ENCODE measurements at regions not wholly inside any gene's neighbourhood (a gene's known extent, or its start where the extent isn't known, plus 50 kb on each side); places are given as distances from the start of the nearest gene placed in this dataset.
"Not testable (repeated sequence)": the region's sequence is repeated elsewhere in the genome, so short reads cannot be mapped to it uniquely, and the experiment has no call there.

DNA sequence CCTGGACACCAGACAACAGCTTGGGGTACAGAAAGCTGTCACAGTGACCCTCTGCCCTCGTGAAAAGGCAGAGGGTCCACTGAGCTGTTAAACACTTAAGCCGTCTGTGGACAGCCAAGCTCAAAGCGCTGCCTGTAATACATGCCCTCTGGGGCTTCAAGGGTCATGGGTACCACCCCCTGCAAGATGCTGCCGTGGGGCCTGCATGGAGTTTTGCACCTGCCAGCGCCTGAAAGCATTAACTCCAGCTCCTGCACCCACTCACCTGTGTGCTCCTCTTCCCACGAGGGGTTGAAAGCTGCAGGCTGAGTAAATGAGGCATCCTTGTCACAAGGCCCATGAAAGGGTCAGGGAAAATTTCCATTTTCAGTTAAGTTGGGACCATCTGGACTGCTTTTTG lies 70.6 kb upstream of the PHLPP1 start:
- Histone ChIP-seq H3K27ac (ENCODE audit: low read depth, low read length) (no peak overlapping the region), H3K79me2 (ENCODE audit: insufficient read depth, low read length) (no peaks in the 10 kb centered on the region), H3K36me3 (ENCODE audit: insufficient read depth, low read length) (no peaks in the 10 kb centered on the region), H3K4me3 (ENCODE audit: insufficient read depth, low read length) (no peak overlapping the region), H3K4me1 (ENCODE audit: insufficient read depth, low read length) (no peaks in the 10 kb centered on the region), H3K27me3 (ENCODE audit: insufficient read depth, low read length) (peaks cover 7% of the 10 kb centered on the region), H2AFZ (ENCODE audit: low read length) (no peak overlapping the region), H3K9me3 (ENCODE audit: low read depth, low read length) (no peaks in the 10 kb centered on the region), H4K20me1 (ENCODE audit: insufficient read depth, low read length) (no peaks in the 10 kb centered on the region), H3K4me2 (ENCODE audit: insufficient read depth, low read length) (no peak overlapping the region)
- TF ChIP-seq, protein P1, sequence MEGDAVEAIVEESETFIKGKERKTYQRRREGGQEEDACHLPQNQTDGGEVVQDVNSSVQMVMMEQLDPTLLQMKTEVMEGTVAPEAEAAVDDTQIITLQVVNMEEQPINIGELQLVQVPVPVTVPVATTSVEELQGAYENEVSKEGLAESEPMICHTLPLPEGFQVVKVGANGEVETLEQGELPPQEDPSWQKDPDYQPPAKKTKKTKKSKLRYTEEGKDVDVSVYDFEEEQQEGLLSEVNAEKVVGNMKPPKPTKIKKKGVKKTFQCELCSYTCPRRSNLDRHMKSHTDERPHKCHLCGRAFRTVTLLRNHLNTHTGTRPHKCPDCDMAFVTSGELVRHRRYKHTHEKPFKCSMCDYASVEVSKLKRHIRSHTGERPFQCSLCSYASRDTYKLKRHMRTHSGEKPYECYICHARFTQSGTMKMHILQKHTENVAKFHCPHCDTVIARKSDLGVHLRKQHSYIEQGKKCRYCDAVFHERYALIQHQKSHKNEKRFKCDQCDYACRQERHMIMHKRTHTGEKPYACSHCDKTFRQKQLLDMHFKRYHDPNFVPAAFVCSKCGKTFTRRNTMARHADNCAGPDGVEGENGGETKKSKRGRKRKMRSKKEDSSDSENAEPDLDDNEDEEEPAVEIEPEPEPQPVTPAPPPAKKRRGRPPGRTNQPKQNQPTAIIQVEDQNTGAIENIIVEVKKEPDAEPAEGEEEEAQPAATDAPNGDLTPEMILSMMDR (IDR thresholded peaks at IDR 0.05; ENCODE audit: extremely low read depth, low read depth, low read length), result no peak
- no peak for DNase-seq (ENCODE audit: insufficient read length, low spot score, missing footprints)

DNA sequence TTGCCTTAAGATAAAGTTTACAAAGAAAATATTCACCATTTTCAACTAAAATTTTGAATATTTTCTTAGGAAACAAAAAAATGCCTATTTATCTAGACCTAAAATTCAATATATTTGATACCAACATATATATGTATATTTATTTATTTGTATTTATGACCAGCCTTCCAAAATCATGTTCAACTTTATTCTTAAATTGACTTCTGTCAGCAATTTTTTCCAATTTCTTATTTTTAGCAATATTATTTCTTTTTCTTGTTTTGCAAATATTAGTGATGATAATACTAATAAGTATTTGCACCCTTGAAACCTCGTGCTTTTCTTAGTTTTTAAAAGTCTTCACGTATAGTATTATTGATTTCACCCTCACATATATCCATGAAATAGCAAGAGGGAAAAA lies 68.2 kb upstream of the PHLPP1 start:
- H3K9me3 ChIP-seq (ENCODE audit: low read depth, low read length), result no peaks in the 10 kb centered on the region
- TF ChIP-seq, protein P1 (IDR thresholded peaks at IDR 0.05; ENCODE audit: extremely low read depth, low read depth, low read length), result no peak
- no peaks in the 10 kb centered on the region for H3K79me2 ChIP-seq (ENCODE audit: insufficient read depth, low read length)

GRCh38 chr18:62648045-62648678 lies 67.2 kb upstream of the PHLPP1 start:
- H3K79me2 ChIP-seq (ENCODE audit: insufficient read depth, low read length), result no peaks in the 10 kb centered on the region
- H4K20me1 ChIP-seq (ENCODE audit: insufficient read depth, low read length), result no peaks in the 10 kb centered on the region
- H3K4me3 ChIP-seq (ENCODE audit: insufficient read depth, low read length), result no peak overlapping the region
- H3K36me3 ChIP-seq (ENCODE audit: insufficient read depth, low read length), result no peaks in the 10 kb centered on the region
- DNase-seq (ENCODE audit: insufficient read length, low spot score, missing footprints), result no peak
- no peak overlapping the region for H3K27ac ChIP-seq (ENCODE audit: low read depth, low read length)
- H3K4me1 ChIP-seq (ENCODE audit: insufficient read depth, low read length), result peaks cover 3% of the 10 kb centered on the region
- no peaks in the 10 kb centered on the region for H3K9me3 ChIP-seq (ENCODE audit: low read depth, low read length)
- no peak overlapping the region for H3K4me2 ChIP-seq (ENCODE audit: insufficient read depth, low read length)
- H2AFZ ChIP-seq (ENCODE audit: low read length), result no peak overlapping the region
- TF ChIP-seq, protein P1 (IDR thresholded peaks at IDR 0.05; ENCODE audit: extremely low read depth, low read depth, low read length), result no peak
- peaks cover 7% of the 10 kb centered on the region for H3K27me3 ChIP-seq (ENCODE audit: insufficient read depth, low read length)

More for the DNA sequence above, 68.2 kb upstream of the PHLPP1 start:
- Histone ChIP-seq H3K27me3 (ENCODE audit: insufficient read depth, low read length) (peaks cover 6% of the 10 kb centered on the region), H2AFZ (ENCODE audit: low read length) (no peak overlapping the region), H3K27ac (ENCODE audit: low read depth, low read length) (no peak overlapping the region), H3K4me3 (ENCODE audit: insufficient read depth, low read length) (no peak overlapping the region), H3K4me2 (ENCODE audit: insufficient read depth, low read length) (no peak overlapping the region), H4K20me1 (ENCODE audit: insufficient read depth, low read length) (no peaks in the 10 kb centered on the region), H3K36me3 (ENCODE audit: insufficient read depth, low read length) (no peaks in the 10 kb centered on the region), H3K4me1 (ENCODE audit: insufficient read depth, low read length) (peaks cover 3% of the 10 kb centered on the region)
- no peak for DNase-seq (ENCODE audit: insufficient read length, low spot score, missing footprints)

- Histone ChIP-seq H3K9me3 (ENCODE audit: low read depth, low read length) (no peaks in the 10 kb centered on the region), H3K79me2 (ENCODE audit: insufficient read depth, low read length) (no peaks in the 10 kb centered on the region), H3K27me3 (ENCODE audit: insufficient read depth, low read length) (peaks cover 13% of the 10 kb centered on the region), H2AFZ (ENCODE audit: low read length) (peak overlapping the region; percentile 70), H3K4me1 (ENCODE audit: insufficient read depth, low read length) (peaks cover 3% of the 10 kb centered on the region), H3K4me2 (ENCODE audit: insufficient read depth, low read length) (peak overlapping the region; percentile 56), H3K4me3 (ENCODE audit: insufficient read depth, low read length) (no peak overlapping the region), H3K36me3 (ENCODE audit: insufficient read depth, low read length) (no peaks in the 10 kb centered on the region), H4K20me1 (ENCODE audit: insufficient read depth, low read length) (no peaks in the 10 kb centered on the region), H3K27ac (ENCODE audit: low read depth, low read length) (no peak overlapping the region)
- TF ChIP-seq, protein P1 (IDR thresholded peaks at IDR 0.05; ENCODE audit: extremely low read depth, low read depth, low read length), result no peak
- DNase-seq (ENCODE audit: insufficient read length, low spot score, missing footprints), result no peak
These were observed 63.9 kb upstream of the PHLPP1 start for GRCh38 chr18:62651276-62652056.

GRCh38 chr18:62652057-62652629 lies 63.2 kb upstream of the PHLPP1 start:
- H3K9me3 ChIP-seq (ENCODE audit: low read depth, low read length); H3K36me3 ChIP-seq (ENCODE audit: insufficient read depth, low read length); H3K4me1 ChIP-seq (ENCODE audit: insufficient read depth, low read length); H4K20me1 ChIP-seq (ENCODE audit: insufficient read depth, low read length); H3K79me2 ChIP-seq (ENCODE audit: insufficient read depth, low read length); DNase-seq (ENCODE audit: insufficient read length, low spot score, missing footprints); H3K4me3 ChIP-seq (ENCODE audit: insufficient read depth, low read length); H3K27ac ChIP-seq (ENCODE audit: low read depth, low read length): not testable (repeated sequence)
- Histone ChIP-seq H3K27me3 (ENCODE audit: insufficient read depth, low read length) (peaks cover 13% of the 10 kb centered on the region), H2AFZ (ENCODE audit: low read length) (peak overlapping the region; percentile 70), H3K4me2 (ENCODE audit: insufficient read depth, low read length) (peak overlapping the region; percentile 56)
